ENCODE measurements at regions not wholly inside any gene's neighbourhood (a gene's known extent, or its start where the extent isn't known, plus 50 kb on each side); places are given as distances from the start of the nearest gene placed in this dataset.
"Not testable (repeated sequence)": the region's sequence is repeated elsewhere in the genome, so short reads cannot be mapped to it uniquely, and the experiment has no call there.

DNA sequence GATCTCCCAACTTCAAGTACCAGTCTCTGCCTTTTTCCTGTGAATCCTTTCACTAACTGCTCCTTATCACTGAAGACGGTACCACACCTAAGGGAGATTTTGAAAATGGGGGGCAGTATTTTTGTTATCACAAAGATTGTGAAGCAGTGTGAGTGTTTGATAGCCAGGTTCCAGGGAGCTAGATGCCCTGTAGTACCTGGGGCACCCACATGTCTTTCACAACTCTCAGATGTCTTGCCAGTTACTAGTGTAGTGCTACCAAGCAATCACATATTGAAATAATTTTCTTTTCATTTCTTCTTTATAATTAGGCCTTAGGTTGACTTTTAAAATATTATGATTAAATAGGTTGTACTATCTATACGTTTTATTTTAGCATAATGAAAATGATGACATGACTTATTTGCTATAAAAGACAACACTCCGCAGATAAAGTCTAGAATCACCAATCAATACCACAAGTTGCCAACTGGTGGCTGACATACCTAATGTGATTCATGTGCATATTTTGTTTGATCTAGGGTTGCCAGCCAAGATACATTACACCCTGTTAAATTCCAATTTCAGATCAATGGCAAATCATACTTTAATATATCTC lies 215.9 kb downstream of the EXOC5 start:
- Mint-ChIP-seq H3K36me3 (ENCODE audit: low read depth) (no peaks in the 10 kb centered on the region), H3K27me3 (ENCODE audit: low read depth) (peaks cover 22% of the 10 kb centered on the region)
- DNase-seq (ENCODE audit: low spot score): no peak

DNA sequence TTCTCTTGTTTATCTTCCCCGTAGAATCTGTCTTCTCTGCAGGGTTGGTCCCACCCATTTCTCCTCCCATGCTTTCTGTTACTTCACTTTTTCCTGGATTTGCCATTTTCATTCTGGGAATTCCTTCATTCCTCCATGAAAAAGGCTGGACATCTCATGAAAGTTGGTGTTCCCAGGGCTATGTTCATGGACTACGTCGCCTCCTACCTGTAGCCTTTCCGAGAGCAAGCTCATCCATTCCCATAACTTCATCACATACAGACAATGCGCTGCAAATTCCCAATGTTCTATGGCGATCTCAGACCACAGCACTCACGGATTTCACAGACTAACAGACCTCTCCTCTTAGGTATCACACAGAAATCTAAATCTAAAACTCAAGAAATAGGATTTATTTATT lies 217.1 kb downstream of the EXOC5 start:
- H3K36me3 Mint-ChIP-seq (ENCODE audit: low read depth): no peaks in the 10 kb centered on the region
- no peaks in the 10 kb centered on the region for H3K9me3 Mint-ChIP-seq
- no peak for DNase-seq (ENCODE audit: low spot score)
- no peaks in the 10 kb centered on the region for H3K4me1 Mint-ChIP-seq (ENCODE audit: low read depth)
- H3K4me3 Mint-ChIP-seq (ENCODE audit: low read depth): no peak overlapping the region
- H3K27me3 Mint-ChIP-seq (ENCODE audit: low read depth): peaks cover 22% of the 10 kb centered on the region
- intact Hi-C loops (cut with micrococcal nuclease): no loop called here
- no peak overlapping the region for H3K27ac Mint-ChIP-seq

More for the DNA sequence above, 215.9 kb downstream of the EXOC5 start:
- no peaks in the 10 kb centered on the region for H3K9me3 Mint-ChIP-seq
- no peaks in the 10 kb centered on the region for H3K4me1 Mint-ChIP-seq (ENCODE audit: low read depth)
- H3K4me3 Mint-ChIP-seq (ENCODE audit: low read depth): no peak overlapping the region
- H3K27ac Mint-ChIP-seq: no peak overlapping the region
- intact Hi-C loops (cut with micrococcal nuclease): no loop called here

DNA sequence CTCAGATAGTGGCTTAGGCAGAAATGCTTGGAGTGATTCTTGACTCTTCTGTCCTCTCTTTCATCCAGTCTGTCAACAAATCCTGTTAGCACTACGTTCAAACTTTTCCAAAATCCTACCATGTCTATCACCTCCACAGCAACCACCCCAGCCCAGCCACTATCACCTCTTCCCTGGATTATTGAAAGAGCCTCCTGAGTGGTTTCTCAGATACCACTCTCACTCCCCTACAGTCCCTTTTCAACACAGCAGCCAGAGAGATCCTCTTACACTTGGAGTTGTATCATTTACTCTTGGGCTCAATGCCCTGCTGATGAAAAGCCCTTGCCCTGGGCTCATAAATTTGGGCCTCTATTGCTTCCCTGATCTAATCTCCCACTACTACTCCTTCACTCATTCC lies 218.9 kb downstream of the EXOC5 start:
- H3K4me3 Mint-ChIP-seq (ENCODE audit: low read depth): no peak overlapping the region
- no peaks in the 10 kb centered on the region for H3K36me3 Mint-ChIP-seq (ENCODE audit: low read depth)
- no peak overlapping the region for H3K27ac Mint-ChIP-seq
- intact Hi-C loops (cut with micrococcal nuclease): no loop called here
- H3K9me3 Mint-ChIP-seq: no peaks in the 10 kb centered on the region
- DNase-seq (ENCODE audit: low spot score): no peak
- H3K4me1 Mint-ChIP-seq (ENCODE audit: low read depth): no peaks in the 10 kb centered on the region
- H3K27me3 Mint-ChIP-seq (ENCODE audit: low read depth): peaks cover 21% of the 10 kb centered on the region

DNA sequence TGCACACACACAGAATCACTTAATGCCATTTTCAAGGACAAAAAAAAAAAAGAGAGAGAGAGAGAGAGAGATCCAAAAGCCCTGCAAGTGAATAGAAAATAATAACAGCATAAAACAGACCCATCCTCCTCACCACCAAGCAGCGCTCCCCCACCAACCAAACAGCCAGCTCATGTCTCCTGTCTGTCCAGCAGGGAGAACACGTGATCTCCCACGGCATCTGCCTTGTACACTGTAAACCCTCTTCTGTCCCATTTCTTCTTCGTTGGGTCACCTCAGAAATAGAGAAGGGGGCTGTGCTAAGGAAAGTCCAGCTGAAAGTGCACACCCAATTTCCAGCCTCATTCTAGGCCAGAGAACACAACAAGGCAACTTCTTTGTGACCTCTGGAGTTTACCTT lies 222.5 kb downstream of the EXOC5 start:
- Mint-ChIP-seq H3K4me3 (ENCODE audit: low read depth) (no peak overlapping the region), H3K27me3 (ENCODE audit: low read depth) (peaks cover 15% of the 10 kb centered on the region), H3K36me3 (ENCODE audit: low read depth) (no peaks in the 10 kb centered on the region), H3K27ac (no peak overlapping the region), H3K4me1 (ENCODE audit: low read depth) (no peaks in the 10 kb centered on the region), H3K9me3 (no peaks in the 10 kb centered on the region)
- DNase-seq (ENCODE audit: low spot score): no peak
- intact Hi-C loops (cut with micrococcal nuclease): no loop called here

DNA sequence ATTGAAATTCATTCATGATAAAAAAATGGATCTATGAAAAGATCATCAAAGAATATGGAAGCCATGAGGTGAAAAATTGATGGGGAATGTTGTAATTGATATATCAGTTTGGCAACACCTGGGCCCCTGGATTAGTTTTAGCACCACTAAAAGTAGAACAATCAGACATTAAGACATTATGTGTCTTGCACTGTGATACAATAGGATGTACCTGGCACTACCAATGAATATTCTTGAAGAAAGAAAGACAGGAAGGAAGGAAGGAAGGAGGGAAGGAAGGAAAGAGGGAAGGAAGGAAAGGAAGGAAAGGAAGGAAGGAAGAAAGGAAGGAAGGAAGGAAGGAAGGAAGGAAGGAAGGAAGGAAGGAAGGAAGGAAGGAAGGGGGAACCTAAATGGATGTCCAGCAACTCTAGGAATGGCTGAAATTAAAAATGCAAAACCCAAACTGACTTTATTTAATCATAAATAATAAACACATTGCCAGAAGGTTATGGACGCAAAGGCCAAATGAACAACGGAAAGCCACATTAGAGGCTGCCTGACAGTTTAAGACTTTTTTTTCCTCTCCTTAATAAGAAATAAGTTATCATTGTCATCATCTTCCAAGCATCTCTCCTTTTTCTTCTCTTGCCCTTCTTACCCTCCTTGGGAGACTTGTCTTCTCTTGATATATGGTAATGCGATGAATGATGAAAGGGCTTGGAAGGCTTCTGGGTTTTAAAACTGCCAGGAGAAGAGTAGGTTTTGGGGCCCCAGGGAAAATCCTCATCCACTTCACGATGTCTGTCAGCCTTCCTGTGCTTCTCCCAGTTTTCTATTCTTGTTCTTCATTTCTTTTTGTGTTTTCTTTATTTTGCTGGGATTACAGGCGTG lies 224.4 kb downstream of the EXOC5 start:
- H3K9me3 Mint-ChIP-seq; H3K36me3 Mint-ChIP-seq (ENCODE audit: low read depth); DNase-seq (ENCODE audit: low spot score); H3K4me1 Mint-ChIP-seq (ENCODE audit: low read depth); intact Hi-C loops (cut with micrococcal nuclease); H3K4me3 Mint-ChIP-seq (ENCODE audit: low read depth); H3K27ac Mint-ChIP-seq; H3K27me3 Mint-ChIP-seq (ENCODE audit: low read depth): not testable (repeated sequence)

DNA sequence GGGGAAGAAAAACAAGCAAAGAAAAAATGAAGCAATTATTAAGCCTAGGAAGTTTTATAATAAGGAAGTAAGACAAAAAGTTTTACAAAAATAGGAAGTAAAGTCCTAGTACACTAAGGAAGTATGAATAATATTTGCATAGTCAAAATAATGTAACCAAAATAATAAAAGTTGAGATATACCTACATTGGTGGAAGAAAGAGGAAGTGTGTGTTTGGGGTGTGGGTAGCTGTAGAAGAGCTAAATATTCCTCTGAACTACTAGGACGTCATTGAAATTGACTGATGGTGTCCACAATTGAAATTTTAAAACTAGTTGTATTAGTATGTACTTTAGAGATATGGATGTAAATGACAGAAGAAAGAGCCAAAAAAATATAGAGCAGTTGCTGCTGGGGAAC lies 228.4 kb upstream of the OTX2 start:
- Mint-ChIP-seq H3K4me3 (ENCODE audit: low read depth) (no peak overlapping the region), H3K36me3 (ENCODE audit: low read depth) (no peaks in the 10 kb centered on the region), H3K9me3 (no peaks in the 10 kb centered on the region), H3K27me3 (ENCODE audit: low read depth) (no peaks in the 10 kb centered on the region), H3K4me1 (ENCODE audit: low read depth) (no peaks in the 10 kb centered on the region), H3K27ac (no peak overlapping the region)
- no peak for DNase-seq (ENCODE audit: low spot score)
- intact Hi-C loops (cut with micrococcal nuclease): no loop called here

DNA sequence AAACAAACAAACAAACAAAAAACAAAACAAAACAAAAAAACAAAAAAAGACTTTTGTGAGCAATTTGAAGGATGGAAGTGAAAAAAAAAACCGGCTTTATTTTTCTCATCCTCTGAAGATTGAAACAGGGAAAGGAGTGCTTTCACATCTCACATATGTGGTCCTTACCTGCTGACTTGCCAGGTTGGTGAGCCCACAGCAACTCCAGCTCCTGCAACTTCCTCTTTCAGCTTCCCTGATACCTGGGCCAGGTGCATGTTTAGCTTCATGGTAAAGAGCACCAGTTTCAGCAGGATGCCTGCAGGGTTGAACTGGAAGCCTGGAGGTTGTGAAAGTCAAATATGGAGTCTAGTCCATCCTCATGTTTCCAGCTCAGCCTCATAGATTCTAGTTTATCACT lies 221.2 kb upstream of the OTX2 start:
- Mint-ChIP-seq H3K4me3 (ENCODE audit: low read depth) (no peak overlapping the region), H3K4me1 (ENCODE audit: low read depth) (no peaks in the 10 kb centered on the region), H3K36me3 (ENCODE audit: low read depth) (no peaks in the 10 kb centered on the region), H3K27ac (no peak overlapping the region), H3K9me3 (no peaks in the 10 kb centered on the region), H3K27me3 (ENCODE audit: low read depth) (no peaks in the 10 kb centered on the region)
- no peak for DNase-seq (ENCODE audit: low spot score)
- intact Hi-C loops (cut with micrococcal nuclease): no loop called here

DNA sequence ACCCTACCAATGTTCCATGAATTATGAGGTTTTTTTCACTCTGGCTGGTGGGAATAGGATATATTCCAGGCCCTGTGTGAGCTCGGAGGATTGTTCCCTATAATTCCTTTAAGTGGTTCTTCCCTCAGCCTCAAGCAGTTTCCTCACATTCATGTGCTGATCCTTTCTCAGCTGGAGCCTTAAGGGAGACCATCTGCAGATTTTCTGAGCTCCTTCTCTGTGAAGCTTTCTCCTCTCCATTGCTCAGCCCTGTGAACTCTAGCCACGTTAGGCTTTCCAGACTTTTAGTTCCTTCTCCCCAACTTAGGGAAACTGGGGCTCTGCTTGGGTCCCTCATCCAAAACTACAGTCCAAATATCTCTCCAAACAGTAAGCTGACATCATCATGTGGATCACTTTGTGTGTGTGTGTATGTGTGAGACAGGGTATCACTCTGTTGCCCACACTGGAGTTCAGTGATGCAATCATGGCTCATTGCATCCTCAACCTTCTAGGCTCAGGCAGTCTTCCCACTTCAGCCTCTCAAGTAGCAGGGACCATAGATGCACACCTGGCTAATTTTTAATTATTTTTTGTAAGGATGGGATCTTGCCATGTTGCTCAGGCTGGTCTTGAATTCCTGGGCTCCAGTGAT lies 219.5 kb upstream of the OTX2 start:
- intact Hi-C loops (cut with micrococcal nuclease): no loop called here
- Mint-ChIP-seq H3K36me3 (ENCODE audit: low read depth) (no peaks in the 10 kb centered on the region), H3K27me3 (ENCODE audit: low read depth) (no peaks in the 10 kb centered on the region), H3K9me3 (no peaks in the 10 kb centered on the region), H3K4me1 (ENCODE audit: low read depth) (no peaks in the 10 kb centered on the region), H3K4me3 (ENCODE audit: low read depth) (no peak overlapping the region), H3K27ac (no peak overlapping the region)
- no peak for DNase-seq (ENCODE audit: low spot score)

DNA sequence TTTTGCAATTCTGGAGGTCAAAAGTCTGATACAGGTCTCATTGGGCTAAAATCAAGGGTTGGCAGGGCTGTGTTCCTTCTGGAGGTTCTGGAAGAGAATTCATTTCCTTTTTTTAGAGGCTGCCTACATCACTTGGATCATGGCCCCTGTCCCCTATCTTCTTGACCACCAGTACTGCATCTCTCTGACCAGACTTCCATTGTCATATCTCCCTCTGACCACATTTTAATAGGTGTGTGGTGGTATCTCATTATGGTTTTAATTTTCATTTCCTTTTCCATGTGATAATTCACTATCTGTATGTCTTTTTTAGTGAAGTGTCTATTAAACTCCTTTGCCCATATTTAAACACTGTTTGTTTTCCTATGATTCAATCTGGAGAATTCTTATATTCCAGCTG lies 215.2 kb upstream of the OTX2 start:
- Mint-ChIP-seq H3K27me3 (ENCODE audit: low read depth) (no peaks in the 10 kb centered on the region), H3K4me3 (ENCODE audit: low read depth) (no peak overlapping the region), H3K36me3 (ENCODE audit: low read depth) (no peaks in the 10 kb centered on the region), H3K9me3 (no peaks in the 10 kb centered on the region), H3K4me1 (ENCODE audit: low read depth) (no peaks in the 10 kb centered on the region), H3K27ac (no peak overlapping the region)
- intact Hi-C loops (cut with micrococcal nuclease): no loop called here
- DNase-seq (ENCODE audit: low spot score): no peak

DNA sequence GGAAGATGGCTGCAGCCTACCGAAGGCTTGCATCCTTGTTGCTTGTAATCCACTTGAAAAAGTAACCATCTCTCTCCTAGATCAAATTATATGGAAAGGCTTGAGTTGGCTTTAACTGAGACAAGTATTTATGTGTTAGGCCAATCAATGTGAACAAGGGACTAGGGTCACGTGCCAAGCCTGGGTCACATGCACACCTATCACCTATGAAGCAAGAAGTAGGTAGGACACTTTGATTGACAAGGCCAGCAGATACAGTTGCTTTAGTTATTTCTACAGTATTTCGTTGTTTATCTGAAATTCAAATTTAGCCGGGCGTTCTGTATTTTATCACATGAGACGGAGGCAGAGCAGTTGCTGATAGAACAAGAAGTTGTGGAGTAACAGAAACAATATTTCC lies 212.3 kb upstream of the OTX2 start:
- H3K4me1 Mint-ChIP-seq (ENCODE audit: low read depth): no peaks in the 10 kb centered on the region
- DNase-seq (ENCODE audit: low spot score): no peak
- intact Hi-C loops (cut with micrococcal nuclease): no loop called here
- H3K4me3 Mint-ChIP-seq (ENCODE audit: low read depth): no peak overlapping the region
- H3K27me3 Mint-ChIP-seq (ENCODE audit: low read depth): no peaks in the 10 kb centered on the region
- H3K27ac Mint-ChIP-seq: no peak overlapping the region
- H3K9me3 Mint-ChIP-seq: no peaks in the 10 kb centered on the region
- H3K36me3 Mint-ChIP-seq (ENCODE audit: low read depth): no peaks in the 10 kb centered on the region

DNA sequence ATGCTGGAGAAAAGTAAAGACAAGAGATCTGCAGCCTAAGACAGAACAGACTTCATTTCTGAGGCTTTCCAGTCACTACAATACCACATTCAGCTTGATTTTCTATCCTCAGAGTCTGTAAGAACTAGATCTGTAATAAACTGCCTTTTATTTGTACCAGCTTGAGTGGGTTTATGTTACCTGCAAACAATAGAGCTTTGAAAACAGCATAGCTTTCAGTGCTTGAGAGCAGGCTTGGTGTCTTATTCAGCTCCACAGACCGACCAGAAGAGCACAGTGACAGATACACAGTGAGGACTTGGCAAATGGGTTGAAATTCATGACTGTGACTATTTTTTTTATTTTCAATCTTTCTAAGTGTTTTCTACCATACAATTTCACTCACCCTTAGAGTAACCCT lies 207.8 kb upstream of the OTX2 start:
- peaks cover 15% of the 10 kb centered on the region for H3K9me3 Mint-ChIP-seq

DNA sequence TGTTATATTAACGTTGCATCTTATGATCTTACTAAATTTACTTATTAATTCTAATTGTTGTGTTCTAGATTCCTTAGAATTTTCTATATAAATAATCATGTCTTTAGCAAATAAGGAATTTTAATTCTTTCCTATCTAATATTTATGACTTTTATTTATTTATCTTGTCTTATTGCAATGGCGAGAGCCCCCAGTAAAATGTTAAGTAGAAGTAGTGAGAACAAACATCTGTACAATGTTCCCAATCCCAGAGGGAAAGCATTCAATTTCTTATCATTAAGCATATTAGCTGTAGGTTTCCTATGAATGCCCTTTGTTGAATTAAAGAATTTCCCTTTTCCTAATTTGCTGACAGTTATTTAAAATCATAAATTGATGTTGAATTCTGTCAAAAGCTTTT lies 203.7 kb upstream of the OTX2 start:
- Mint-ChIP-seq H3K4me1 (ENCODE audit: low read depth) (no peaks in the 10 kb centered on the region), H3K36me3 (ENCODE audit: low read depth) (no peaks in the 10 kb centered on the region), H3K9me3 (peaks cover 15% of the 10 kb centered on the region), H3K27me3 (ENCODE audit: low read depth) (peaks cover 3% of the 10 kb centered on the region), H3K27ac (no peak overlapping the region), H3K4me3 (ENCODE audit: low read depth) (no peak overlapping the region)
- DNase-seq (ENCODE audit: low spot score): no peak
- intact Hi-C loops (cut with micrococcal nuclease): no loop called here

More for the DNA sequence above, 207.8 kb upstream of the OTX2 start:
- Mint-ChIP-seq H3K4me1 (ENCODE audit: low read depth) (no peaks in the 10 kb centered on the region), H3K36me3 (ENCODE audit: low read depth) (no peaks in the 10 kb centered on the region), H3K27ac (no peak overlapping the region), H3K4me3 (ENCODE audit: low read depth) (no peak overlapping the region), H3K27me3 (ENCODE audit: low read depth) (no peaks in the 10 kb centered on the region)
- intact Hi-C loops (cut with micrococcal nuclease): no loop called here
- DNase-seq (ENCODE audit: low spot score): no peak
